ENCODE measurements at regions not wholly inside any gene's neighbourhood (a gene's known extent, or its start where the extent isn't known, plus 50 kb on each side); places are given as distances from the start of the nearest gene placed in this dataset.

- TF ChIP-seq, protein P1, sequence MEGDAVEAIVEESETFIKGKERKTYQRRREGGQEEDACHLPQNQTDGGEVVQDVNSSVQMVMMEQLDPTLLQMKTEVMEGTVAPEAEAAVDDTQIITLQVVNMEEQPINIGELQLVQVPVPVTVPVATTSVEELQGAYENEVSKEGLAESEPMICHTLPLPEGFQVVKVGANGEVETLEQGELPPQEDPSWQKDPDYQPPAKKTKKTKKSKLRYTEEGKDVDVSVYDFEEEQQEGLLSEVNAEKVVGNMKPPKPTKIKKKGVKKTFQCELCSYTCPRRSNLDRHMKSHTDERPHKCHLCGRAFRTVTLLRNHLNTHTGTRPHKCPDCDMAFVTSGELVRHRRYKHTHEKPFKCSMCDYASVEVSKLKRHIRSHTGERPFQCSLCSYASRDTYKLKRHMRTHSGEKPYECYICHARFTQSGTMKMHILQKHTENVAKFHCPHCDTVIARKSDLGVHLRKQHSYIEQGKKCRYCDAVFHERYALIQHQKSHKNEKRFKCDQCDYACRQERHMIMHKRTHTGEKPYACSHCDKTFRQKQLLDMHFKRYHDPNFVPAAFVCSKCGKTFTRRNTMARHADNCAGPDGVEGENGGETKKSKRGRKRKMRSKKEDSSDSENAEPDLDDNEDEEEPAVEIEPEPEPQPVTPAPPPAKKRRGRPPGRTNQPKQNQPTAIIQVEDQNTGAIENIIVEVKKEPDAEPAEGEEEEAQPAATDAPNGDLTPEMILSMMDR (IDR thresholded peaks at IDR 0.05; ENCODE audit: poor library complexity): no peak
- TF ChIP-seq EZH2 (IDR thresholded peaks at IDR 0.05; ENCODE audit: borderline replicate concordance) (no peak), EZH2phosphoT487 (IDR thresholded peaks at IDR 0.05; ENCODE audit: low read depth, severe bottlenecking, unreplicated experiment) (no peak)
Measured at GRCh38 chr2:84194181-84194580, 264.9 kb downstream of the SUCLG1 start.
